WI38 (cell line): ENCODE measurements at regions not wholly inside any gene's neighbourhood (a gene's known extent, or its start where the extent isn't known, plus 50 kb on each side); places are given as distances from the start of the nearest gene placed in this dataset.

Experiments
- H3K4me3 ChIP-seq: 2 replicates; pipeline ENCODE4 v1.5.1; 2011; ENCODE audit warnings: low read depth, mild to moderate bottlenecking, control low read depth, low read length
- CTCF ChIP-seq: IDR thresholded peaks from 2 replicates; pipeline ENCODE4 v1.5.1; 2012; ENCODE audit warnings: low read depth, mild to moderate bottlenecking, control low read depth, low read length

GRCh38 chr13:90015565-90016507, 1331.7 kb upstream of the MIR17HG start:
- TF ChIP-seq CTCF = no peak
- no peak overlapping the region for H3K4me3 ChIP-seq

GRCh38 chr13:90016688-90017087, 1330.8 kb upstream of the MIR17HG start:
- TF ChIP-seq CTCF = no peak

GRCh38 chr13:90020536-90021070, 1326.9 kb upstream of the MIR17HG start:
- no peak for TF ChIP-seq CTCF
- no peak overlapping the region for H3K4me3 ChIP-seq

More at GRCh38 chr13:90016688-90017087, 1330.8 kb upstream of the MIR17HG start:
- no peak overlapping the region for H3K4me3 ChIP-seq

GRCh38 chr13:90027409-90027808, 1320.1 kb upstream of the MIR17HG start:
- TF ChIP-seq CTCF = no peak
- H3K4me3 ChIP-seq = no peak overlapping the region

GRCh38 chr13:90032313-90032712, 1315.2 kb upstream of the MIR17HG start:
- no peak for TF ChIP-seq CTCF
- H3K4me3 ChIP-seq = no peak overlapping the region

GRCh38 chr13:90032841-90033493, 1314.5 kb upstream of the MIR17HG start:
- TF ChIP-seq CTCF = no peak
- H3K4me3 ChIP-seq = no peak overlapping the region

GRCh38 chr13:90039516-90039915, 1308.0 kb upstream of the MIR17HG start:
- no peak overlapping the region for H3K4me3 ChIP-seq
- TF ChIP-seq CTCF = no peak
